Naive thymus-derived CD8-positive, alpha-beta T cell (primary cell): ENCODE measurements at regions not wholly inside any gene's neighbourhood (a gene's known extent, or its start where the extent isn't known, plus 50 kb on each side); places are given as distances from the start of the nearest gene placed in this dataset.
"Not testable (repeated sequence)": the region's sequence is repeated elsewhere in the genome, so short reads cannot be mapped to it uniquely, and the experiment has no call there.

ENCODE experiments used
- ATAC-seq, 2 donors: fragments of 150-1000 bp; cut with Tn5 transposase in 1 of 2; sonication (Bioruptor Pico), chemical (Tn5 transposase) in 1 of 2; 1 replicate in 1 of 2; 2 replicates in 1 of 2; pipeline ENCODE4 v1.10.0; 2021; ENCODE audit warnings: mild to moderate bottlenecking in 2 of 2, moderate library complexity in 2 of 2
- POLR2A ChIA-PET: fragments of 350-600 bp; sonication (Branson Sonifier 250); formaldehyde crosslinking; loops from one replicate; lab custom pipeline; 2021; ENCODE audit warnings: antibody characterized with exemption; lab: Charles Lee
- DNase-seq, 10 donors: peaks; one replicate each; pipeline versions ENCODE4 v3.0.0 to v3.0.0-alpha.2; 2020 to 2022
- H3K27ac Mint-ChIP-seq, 10 donors: one replicate each; pipeline ENCODE4 v1.8.0; 2020 to 2022; ENCODE audit warnings: mild to moderate bottlenecking in 10 of 10, mixed read lengths in 10 of 10, moderate library complexity in 4 of 10, inconsistent platforms in 1 of 10
- H3K27me3 Mint-ChIP-seq, 5 donors: one replicate each; pipeline ENCODE4 v1.8.0; 2021 to 2022; ENCODE audit warnings: mixed read lengths in 5 of 5
- H3K36me3 Mint-ChIP-seq, 3 donors: one replicate each; pipeline ENCODE4 v1.8.0; 2020 to 2022; ENCODE audit warnings: mixed read lengths in 3 of 3, mild to moderate bottlenecking in 2 of 3, inconsistent platforms in 1 of 3
- H3K4me1 Mint-ChIP-seq, 4 donors: one replicate each; pipeline ENCODE4 v1.8.0; 2021 to 2022; ENCODE audit warnings: mixed read lengths in 4 of 4
- H3K4me3 Mint-ChIP-seq, 10 donors: one replicate each; pipeline ENCODE4 v1.8.0; 2020 to 2022; ENCODE audit warnings: mild to moderate bottlenecking in 10 of 10, mixed read lengths in 10 of 10, moderate library complexity in 6 of 10, inconsistent platforms in 1 of 10
- H3K9me3 Mint-ChIP-seq, 9 donors: one replicate each; pipeline ENCODE4 v1.8.0; 2020 to 2022; ENCODE audit warnings: mixed read lengths in 9 of 9, mild to moderate bottlenecking in 3 of 9, inconsistent platforms in 1 of 9, moderate library complexity in 1 of 9

DNA sequence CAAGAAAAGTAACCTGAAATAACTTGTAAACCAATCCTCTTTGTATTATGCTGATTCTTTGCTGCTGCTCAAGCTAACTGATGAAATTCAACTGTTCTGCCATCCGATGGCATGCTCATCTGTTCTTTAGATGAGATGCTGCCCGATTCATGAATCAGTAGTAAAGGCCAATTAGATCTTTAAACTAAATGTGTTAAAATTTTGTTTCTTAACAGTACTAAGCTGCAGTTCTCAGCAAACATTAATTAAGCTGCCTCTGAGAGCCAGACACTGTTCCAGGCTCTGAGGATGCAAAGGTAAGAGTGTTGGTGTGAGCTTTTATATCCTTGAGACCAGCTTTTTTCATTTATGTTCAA lies 77.0 kb upstream of the NT5E start:
- POLR2A ChIA-PET, result interaction anchor here (0.6 kb wide), 1 partner anchor 13 kb away, joined by 3 read pairs; no protein-coding TSS in a partner anchor
- peaks cover 0 to under 1% (median 0%) of the 10 kb centered on the region in 9 donors for H3K9me3 Mint-ChIP-seq
- H3K4me1 Mint-ChIP-seq, result peaks cover 3 to 15% (median 10%) of the 10 kb centered on the region in 4 donors
- ATAC-seq, result no peak
- no peak for DNase-seq
- H3K27me3 Mint-ChIP-seq, result no peaks in the 10 kb centered on the region
- H3K27ac Mint-ChIP-seq, result peak overlapping the region in 2 of 10 donors; percentile 5 to 15
- H3K36me3 Mint-ChIP-seq, result no peaks in the 10 kb centered on the region
- H3K4me3 Mint-ChIP-seq, result no peak overlapping the region

DNA sequence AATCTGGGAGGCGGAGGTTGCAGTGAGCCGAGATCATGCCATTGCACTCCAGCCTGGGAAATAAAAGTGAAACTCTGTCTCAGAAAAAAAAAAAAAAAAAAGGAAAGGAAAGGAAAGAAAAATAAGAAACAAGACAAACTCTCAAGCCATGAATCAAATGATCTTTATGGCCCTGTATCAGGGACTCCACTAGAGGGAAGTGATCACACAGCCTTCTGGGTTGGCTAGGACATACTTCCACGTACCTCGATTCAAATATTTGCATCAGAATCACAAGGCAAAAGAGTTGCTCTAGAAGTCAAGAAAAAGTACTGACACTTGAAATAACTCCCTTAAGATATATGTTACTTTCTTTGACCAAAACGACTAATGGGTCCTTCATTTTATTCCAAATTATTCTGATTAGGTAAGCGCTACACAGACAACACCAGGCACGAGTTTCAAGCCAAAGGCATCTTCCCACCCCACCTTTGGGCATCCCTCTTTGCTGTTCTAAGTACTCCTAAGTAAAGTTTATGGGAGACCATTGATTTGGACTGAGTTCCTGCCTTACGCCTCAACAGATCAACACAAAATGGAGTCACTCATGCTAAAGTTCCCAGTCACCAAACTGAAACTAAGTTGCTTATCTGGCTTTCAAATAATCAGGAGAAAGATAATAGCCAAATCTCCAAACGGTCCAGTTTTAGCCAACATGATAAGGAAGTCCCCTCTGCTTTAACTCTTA lies 77.5 kb upstream of the NT5E start:
- Mint-ChIP-seq H3K27me3 (no peaks in the 10 kb centered on the region), H3K4me1 (peaks cover 3 to 16% (median 13%) of the 10 kb centered on the region in 4 donors), H3K9me3 (no peaks in the 10 kb centered on the region), H3K4me3 (no peak overlapping the region), H3K36me3 (no peaks in the 10 kb centered on the region), H3K27ac (peak overlapping the region in 4 of 10 donors; percentile 0 to 68 (median 37))
- POLR2A ChIA-PET, result interaction anchor here (0.6 to 1.2 kb wide), 6 partner anchors 13 to 150 kb away, joined by 3 to 4 read pairs (median 4); partner anchors contain the start of gene NT5E
- ATAC-seq (peak; percentile 61 to 77), DNase-seq (peak in 4 of 10 donors; percentile 6 to 42 (median 21))

DNA sequence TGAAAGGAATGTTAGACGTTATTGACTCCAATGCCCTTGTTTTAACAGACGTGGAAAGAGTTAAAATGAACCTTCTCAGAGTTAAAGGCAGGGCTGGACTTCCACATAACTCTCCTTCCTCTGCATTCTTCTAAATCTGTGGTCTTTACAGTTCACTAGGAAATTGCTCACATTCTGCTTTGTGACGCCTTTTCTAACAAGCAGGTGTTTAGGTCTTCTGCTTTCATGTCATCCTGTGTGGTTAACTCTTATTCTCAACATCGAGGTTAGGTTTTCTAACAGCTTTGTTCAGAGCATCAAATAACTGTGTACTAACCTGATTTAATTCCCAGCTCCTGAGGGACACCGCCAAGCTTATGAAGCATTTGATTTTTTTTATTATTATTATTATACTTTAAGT lies 81.3 kb upstream of the NT5E start:
- peak in 4 of 10 donors; percentile 20 to 65 (median 46) for DNase-seq
- Mint-ChIP-seq H3K4me1 (peaks cover 2 to 19% (median 13%) of the 10 kb centered on the region in 4 donors), H3K9me3 (no peaks in the 10 kb centered on the region), H3K27ac (peak overlapping the region in 4 of 10 donors; percentile 13 to 76 (median 36)), H3K27me3 (no peaks in the 10 kb centered on the region), H3K36me3 (no peaks in the 10 kb centered on the region), H3K4me3 (peak overlapping the region in 2 of 10 donors; percentile 14 to 25)
- ATAC-seq, result peak in 1 of 2 donors; percentile 47
- POLR2A ChIA-PET, result interaction anchor here (0.8 kb wide), 1 partner anchor 81 kb away, joined by 3 read pairs; no protein-coding TSS in a partner anchor

DNA sequence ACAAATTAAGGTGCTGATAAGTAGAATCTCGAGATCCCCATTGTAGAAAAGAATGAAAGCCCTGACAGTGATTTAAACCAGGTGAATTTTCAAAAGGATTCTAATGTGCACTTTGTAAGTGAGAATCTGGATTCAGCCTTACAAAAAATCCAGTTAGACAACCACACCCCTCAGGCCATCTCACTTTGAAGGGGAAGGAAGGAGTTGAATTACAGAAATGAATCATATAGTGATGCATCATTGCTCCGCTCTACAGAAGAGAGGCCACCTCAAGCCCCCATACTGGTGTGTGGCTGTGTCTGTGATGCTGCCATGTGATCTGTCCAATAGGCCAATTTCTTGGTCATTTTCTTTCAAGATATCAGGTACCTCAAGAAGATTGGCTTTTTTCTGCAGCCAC lies 85.5 kb upstream of the NT5E start:
- H3K36me3 Mint-ChIP-seq, result no peaks in the 10 kb centered on the region
- no peak overlapping the region for H3K27ac Mint-ChIP-seq
- H3K27me3 Mint-ChIP-seq, result no peaks in the 10 kb centered on the region
- H3K4me3 Mint-ChIP-seq, result no peak overlapping the region
- H3K4me1 Mint-ChIP-seq, result peaks cover 3 to 19% (median 11%) of the 10 kb centered on the region in 4 donors
- POLR2A ChIA-PET, result no interaction called here
- no peaks in the 10 kb centered on the region for H3K9me3 Mint-ChIP-seq
- DNase-seq, result no peak
- no peak for ATAC-seq

DNA sequence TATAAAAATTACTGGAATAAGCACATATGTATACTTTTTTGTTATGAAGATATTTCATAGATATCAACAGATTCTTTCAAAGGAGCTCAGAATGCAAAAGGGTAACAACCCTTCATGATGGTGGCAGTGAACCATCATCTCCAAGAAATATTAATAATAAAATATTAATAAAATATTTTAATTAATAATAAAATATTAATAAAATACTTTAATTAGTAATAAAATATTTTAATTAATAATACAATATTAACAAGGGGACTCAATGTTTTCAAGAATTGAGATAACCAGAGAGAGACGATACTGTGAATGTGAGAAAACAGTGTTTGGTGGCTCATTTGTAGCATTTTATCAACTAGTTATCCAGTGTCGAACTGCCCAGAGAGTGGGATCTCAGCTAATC lies 86.0 kb upstream of the NT5E start:
- Mint-ChIP-seq H3K4me1 (peaks cover 3 to 19% (median 10%) of the 10 kb centered on the region in 4 donors), H3K36me3 (no peaks in the 10 kb centered on the region), H3K27me3 (no peaks in the 10 kb centered on the region), H3K9me3 (no peaks in the 10 kb centered on the region), H3K4me3 (no peak overlapping the region), H3K27ac (no peak overlapping the region)
- no peak for DNase-seq
- ATAC-seq, result no peak
- POLR2A ChIA-PET, result no interaction called here

DNA sequence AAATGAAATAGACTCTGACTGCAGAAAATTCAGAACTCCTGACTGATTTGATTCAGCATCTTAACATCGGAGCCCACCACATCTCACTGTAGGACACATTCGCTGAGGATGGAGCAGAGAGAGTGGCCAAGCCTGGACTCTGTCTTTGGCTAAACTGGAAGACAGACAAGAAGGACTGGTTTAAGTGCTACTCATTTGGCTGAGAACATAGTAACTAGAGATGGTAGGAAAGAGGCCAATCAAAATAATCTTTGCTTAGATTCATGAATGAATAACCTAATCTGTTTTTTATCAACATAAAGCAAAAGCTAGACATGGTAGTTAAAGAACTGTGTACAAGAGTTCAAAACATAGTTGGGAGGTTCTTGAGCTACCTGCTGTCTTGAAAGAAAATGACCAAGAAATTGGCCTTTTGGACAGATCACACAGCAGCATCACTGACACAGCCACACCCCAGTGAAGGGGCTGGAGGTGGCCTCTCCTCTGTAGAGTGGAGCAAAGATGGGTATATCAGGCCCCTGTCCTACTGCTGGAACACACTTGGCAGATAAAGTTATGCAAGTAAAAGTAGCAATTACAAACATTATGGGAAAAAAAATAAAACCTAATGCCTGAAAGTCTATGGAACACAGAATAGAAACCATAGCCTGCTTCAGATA lies 87.1 kb upstream of the NT5E start:
- no peaks in the 10 kb centered on the region for H3K36me3 Mint-ChIP-seq
- DNase-seq (no peak), ATAC-seq (no peak)
- no peak overlapping the region for H3K4me3 Mint-ChIP-seq
- H3K27ac Mint-ChIP-seq, result no peak overlapping the region
- peaks cover 0 to 8% (median 2%) of the 10 kb centered on the region in 4 donors for H3K4me1 Mint-ChIP-seq
- no peaks in the 10 kb centered on the region for H3K27me3 Mint-ChIP-seq
- H3K9me3 Mint-ChIP-seq, result no peaks in the 10 kb centered on the region
- POLR2A ChIA-PET, result no interaction called here

DNA sequence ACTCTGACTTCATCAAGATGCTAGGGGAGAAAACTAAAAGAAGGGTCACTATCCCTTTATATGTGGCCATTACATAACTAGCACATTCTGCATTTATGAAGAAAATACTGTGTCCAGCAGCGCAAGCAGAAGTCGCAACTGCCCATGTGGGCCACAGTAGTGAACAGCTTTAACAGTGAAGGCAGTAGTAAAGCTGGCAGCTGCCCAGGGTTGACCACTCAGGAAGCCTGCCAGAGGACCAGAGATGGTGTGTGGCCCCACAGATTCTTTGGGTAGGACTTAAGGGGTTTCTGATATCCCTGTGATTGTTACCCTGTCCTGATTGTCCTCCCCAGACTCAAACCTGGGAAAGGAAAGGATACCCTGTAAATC lies 88.3 kb upstream of the NT5E start:
- no peak overlapping the region for H3K27ac Mint-ChIP-seq
- no peak for DNase-seq
- no peak for ATAC-seq
- H3K36me3 Mint-ChIP-seq, result no peaks in the 10 kb centered on the region
- no peaks in the 10 kb centered on the region for H3K9me3 Mint-ChIP-seq
- peaks cover 0 to 1% (median 0%) of the 10 kb centered on the region in 5 donors for H3K27me3 Mint-ChIP-seq
- peaks cover 0 to 1% (median 0%) of the 10 kb centered on the region in 4 donors for H3K4me1 Mint-ChIP-seq
- POLR2A ChIA-PET, result no interaction called here
- H3K4me3 Mint-ChIP-seq, result no peak overlapping the region

DNA sequence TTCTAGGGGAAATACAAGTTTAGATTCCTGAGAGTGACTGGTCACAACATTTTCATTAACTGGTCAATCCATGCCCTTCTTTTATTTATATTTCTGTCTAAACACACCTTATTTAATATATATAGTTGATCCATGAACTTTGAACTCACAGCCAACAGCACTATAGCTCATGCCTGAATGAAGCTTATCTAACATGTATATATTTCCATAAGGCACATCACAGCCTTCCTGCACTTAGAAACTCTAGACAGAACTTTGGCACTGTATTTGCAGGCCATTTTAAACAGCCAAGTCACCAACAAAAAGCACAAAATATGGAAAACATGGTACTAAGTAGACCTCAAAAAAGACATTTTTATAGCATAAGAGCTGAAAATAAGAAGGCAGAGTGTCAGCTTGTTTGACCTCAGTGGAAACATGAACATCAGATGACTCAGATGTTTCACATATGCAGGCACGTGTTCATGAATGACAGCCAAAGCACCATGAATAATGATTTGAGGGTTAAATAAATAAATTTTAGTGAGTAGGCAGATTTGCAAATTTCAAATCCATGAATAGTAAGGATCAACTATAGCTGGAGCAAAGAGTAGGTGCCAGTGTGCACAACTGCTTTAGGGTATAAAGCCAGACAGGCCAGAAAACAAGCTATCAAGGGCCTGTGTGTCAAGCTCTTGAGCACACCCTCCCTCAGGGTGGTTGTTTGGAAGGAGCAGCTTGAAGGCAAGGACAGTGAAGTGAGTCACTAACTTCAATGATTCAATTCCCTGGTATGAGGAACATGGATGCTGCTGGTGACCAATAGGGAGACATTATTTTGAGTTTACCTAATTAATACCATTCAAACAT lies 88.9 kb upstream of the NT5E start:
- POLR2A ChIA-PET, result no interaction called here
- ATAC-seq (no peak), DNase-seq (no peak)
- peaks cover 0 to 1% (median 0%) of the 10 kb centered on the region in 4 donors for H3K4me1 Mint-ChIP-seq
- no peak overlapping the region for H3K4me3 Mint-ChIP-seq
- H3K9me3 Mint-ChIP-seq, result no peaks in the 10 kb centered on the region
- H3K27ac Mint-ChIP-seq, result no peak overlapping the region
- peaks cover 0 to 1% (median 0%) of the 10 kb centered on the region in 5 donors for H3K27me3 Mint-ChIP-seq
- H3K36me3 Mint-ChIP-seq, result no peaks in the 10 kb centered on the region

DNA sequence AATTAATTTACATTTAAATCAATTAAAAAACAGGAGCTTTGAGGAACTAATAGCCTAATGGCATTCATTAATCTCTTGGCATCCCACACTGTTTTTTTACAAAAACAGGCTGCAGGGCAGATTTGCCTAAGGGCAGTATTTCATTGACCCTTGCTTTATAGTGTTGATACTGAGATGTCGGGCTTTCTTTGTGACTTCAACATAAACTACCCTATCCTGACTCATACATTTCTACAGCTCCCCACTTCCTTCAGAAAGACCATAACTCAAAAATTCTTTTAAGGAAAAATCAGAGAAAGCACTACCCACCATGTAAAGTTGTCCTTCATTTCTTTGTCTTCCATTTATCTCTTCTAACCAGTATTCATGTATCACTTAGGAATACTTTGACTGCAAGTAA lies 92.2 kb upstream of the NT5E start:
- Mint-ChIP-seq H3K9me3 (no peaks in the 10 kb centered on the region), H3K4me3 (no peak overlapping the region), H3K4me1 (peaks cover 0 to 1% (median 0%) of the 10 kb centered on the region in 4 donors), H3K36me3 (no peaks in the 10 kb centered on the region), H3K27ac (no peak overlapping the region), H3K27me3 (peaks cover 0 to 1% (median 0%) of the 10 kb centered on the region in 5 donors)
- POLR2A ChIA-PET, result interaction anchor here (0.7 kb wide), 1 partner anchor 83 kb away, joined by 3 read pairs; no protein-coding TSS in a partner anchor
- DNase-seq, result no peak
- no peak for ATAC-seq

DNA sequence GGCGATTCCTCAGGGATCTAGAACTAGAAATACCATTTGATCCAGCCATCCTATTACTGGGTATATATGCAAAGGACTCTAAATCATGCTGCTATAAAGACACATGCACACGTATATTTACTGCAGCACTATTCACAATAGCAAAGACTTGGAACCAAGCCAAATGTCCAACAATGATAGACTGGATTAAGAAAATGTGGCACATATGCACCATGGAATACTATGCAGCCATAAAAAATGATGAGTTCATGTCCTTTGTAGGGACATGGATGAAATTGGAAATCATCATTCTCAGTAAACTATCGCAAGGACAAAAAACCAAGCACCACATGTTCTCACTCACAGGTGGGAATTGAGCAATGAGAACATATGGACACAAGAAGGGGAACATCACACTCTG lies 93.1 kb upstream of the NT5E start:
- not testable (repeated sequence) for H3K9me3 Mint-ChIP-seq

DNA sequence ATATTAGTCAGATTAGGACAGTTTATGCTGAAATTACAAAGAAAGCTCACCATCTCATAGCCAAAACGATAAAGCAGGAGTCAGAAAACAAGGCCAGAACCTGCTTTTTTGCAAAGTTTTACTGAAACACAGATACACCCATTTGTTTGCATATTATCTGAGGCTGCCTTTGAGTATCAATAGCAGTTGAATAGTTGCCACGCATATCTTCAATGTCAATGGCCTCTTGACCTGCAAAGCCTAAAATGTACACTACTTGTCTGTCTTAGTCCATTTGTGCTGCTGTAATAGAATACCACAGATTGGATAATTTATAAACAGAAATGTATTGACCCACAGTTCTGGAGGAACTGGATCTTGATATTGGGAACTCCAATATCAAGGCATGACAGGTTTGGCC lies 94.1 kb upstream of the NT5E start:
- no peaks in the 10 kb centered on the region for H3K9me3 Mint-ChIP-seq
- peaks cover 0 to 2% (median 0%) of the 10 kb centered on the region in 5 donors for H3K27me3 Mint-ChIP-seq
- ATAC-seq, result no peak
- peaks cover 0 to 1% (median 0%) of the 10 kb centered on the region in 4 donors for H3K4me1 Mint-ChIP-seq
- no peak overlapping the region for H3K4me3 Mint-ChIP-seq
- DNase-seq, result no peak
- no peak overlapping the region for H3K27ac Mint-ChIP-seq
- POLR2A ChIA-PET, result interaction anchor here (1.8 kb wide), 1 partner anchor 127 kb away, joined by 4 read pairs; no protein-coding TSS in a partner anchor
- no peaks in the 10 kb centered on the region for H3K36me3 Mint-ChIP-seq

More for the DNA sequence above, 93.1 kb upstream of the NT5E start:
- DNase-seq, ATAC-seq, H3K36me3 Mint-ChIP-seq, H3K27ac Mint-ChIP-seq, POLR2A ChIA-PET, H3K27me3 Mint-ChIP-seq, H3K4me3 Mint-ChIP-seq, H3K4me1 Mint-ChIP-seq: not testable (repeated sequence)
